Neural progenitor cell (in vitro differentiated cells): ENCODE measurements at regions not wholly inside any gene's neighbourhood (a gene's known extent, or its start where the extent isn't known, plus 50 kb on each side); places are given as distances from the start of the nearest gene placed in this dataset.

Experiments used
- CTCF ChIP-seq: fragments of 200-600 bp; sonication (generic); IDR thresholded peaks from 2 replicates; pipeline ENCODE4 v1.5.1; 2017; ENCODE audit warnings: antibody characterized with exemption, mild to moderate bottlenecking
- EZH2 ChIP-seq: fragments of 200-600 bp; sonication (generic); IDR thresholded peaks from 2 replicates; pipeline ENCODE4 v1.6.1; 2017; ENCODE audit warnings: antibody characterized with exemption, mild to moderate bottlenecking, moderate library complexity

- no peak for TF ChIP-seq CTCF
- TF ChIP-seq EZH2 = no peak
Measured at GRCh38 chr10:21173802-21174714, 276.9 kb upstream of the NEBL start.
